Stimulated activated CD4-positive, alpha-beta T cell treated with anti-CD3 and anti-CD28 coated beads, TNF-alpha, amount 100 ng/mL, for 24 hours (primary cell): ENCODE measurements at regions not wholly inside any gene's neighbourhood (a gene's known extent, or its start where the extent isn't known, plus 50 kb on each side); places are given as distances from the start of the nearest gene placed in this dataset.
"Not testable (repeated sequence)": the region's sequence is repeated elsewhere in the genome, so short reads cannot be mapped to it uniquely, and the experiment has no call there.

Experiments
- DNase-seq, 3 experiments: peaks; one replicate each; pipeline ENCODE4 v3.0.0-alpha.2; 2020; ENCODE audit warnings: low read depth in 3 of 3

DNA sequence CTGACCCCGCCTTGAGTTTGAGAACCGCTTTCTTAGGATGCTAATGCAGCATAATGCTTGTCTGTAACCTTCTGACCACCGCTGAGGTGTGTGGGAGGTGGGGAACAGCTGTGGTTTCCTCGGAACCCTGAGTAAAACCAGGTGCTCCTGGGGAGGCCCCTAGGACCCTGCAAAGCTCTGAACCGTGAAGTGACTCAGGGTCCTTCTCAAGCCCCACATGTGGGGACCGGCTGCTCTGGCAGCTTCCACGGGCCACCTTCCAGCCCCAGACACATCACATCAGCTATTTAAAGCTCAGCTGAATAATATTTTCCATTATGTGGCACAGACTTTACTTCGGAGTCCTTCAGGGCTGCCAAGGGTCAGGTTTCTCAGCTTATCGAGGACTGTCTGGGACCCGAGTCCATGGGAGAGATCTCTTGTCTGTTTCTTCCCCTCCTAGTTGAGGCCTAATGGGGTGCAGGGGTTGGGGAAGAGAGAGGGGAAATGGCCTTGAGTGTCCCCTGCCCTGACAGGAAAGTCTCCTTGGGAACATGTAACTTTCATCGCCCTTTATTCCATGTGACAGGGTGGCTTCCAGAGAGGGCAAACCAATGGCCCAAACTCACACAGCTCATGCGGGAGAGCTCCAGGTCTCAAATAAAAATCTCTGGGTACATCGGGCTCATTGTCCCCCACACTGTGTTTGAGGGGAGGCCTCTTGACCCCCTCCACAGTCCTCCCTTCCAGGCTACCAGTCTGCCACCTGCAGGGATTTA, 186.1 kb upstream of the SLC24A3 start:
- no peak for DNase-seq

GRCh38 chr20:19026901-19027644, 185.4 kb upstream of the SLC24A3 start:
- no peak for DNase-seq

DNA sequence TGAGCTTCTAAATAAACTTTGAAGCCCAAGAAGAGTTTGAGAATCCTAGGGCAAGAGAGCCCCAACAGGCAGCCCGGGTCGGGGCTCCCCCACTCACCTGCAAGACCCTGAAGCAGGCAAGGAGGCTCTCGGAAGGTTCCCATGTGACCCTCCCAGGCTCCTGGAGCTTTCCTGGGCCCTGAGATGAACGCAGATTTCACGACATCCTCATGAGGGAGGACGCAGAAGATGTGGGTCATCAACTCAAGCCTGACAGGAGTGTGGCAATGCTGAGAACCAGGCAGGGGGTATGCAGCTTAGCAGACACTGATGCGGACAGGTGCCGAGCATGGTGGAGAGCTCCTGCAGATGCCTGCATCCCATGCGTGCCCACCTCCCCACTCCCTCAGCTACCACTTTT, 184.5 kb upstream of the SLC24A3 start:
- DNase-seq = no peak

DNA sequence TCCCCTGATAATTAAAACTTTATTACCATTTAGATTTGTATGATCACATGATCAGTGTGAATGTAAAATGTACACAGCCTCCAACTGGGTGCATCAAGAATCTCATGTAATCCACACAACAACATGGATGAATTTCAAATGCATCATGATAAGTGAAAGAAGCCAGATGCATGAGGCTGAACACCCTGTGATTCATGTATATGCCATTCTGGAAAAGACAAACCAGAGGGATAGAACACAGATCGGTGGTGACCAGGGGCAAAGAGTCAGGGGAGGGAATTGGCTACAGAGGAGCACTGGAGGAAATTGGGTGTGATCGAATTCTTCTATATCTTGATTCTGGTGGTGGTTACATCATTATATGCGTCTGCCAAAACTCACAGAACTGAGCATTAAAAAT, 170.7 kb upstream of the SLC24A3 start:
- DNase-seq = no peak

- no peak for DNase-seq
Measured at GRCh38 chr20:19045371-19045770, 167.1 kb upstream of the SLC24A3 start.

DNA sequence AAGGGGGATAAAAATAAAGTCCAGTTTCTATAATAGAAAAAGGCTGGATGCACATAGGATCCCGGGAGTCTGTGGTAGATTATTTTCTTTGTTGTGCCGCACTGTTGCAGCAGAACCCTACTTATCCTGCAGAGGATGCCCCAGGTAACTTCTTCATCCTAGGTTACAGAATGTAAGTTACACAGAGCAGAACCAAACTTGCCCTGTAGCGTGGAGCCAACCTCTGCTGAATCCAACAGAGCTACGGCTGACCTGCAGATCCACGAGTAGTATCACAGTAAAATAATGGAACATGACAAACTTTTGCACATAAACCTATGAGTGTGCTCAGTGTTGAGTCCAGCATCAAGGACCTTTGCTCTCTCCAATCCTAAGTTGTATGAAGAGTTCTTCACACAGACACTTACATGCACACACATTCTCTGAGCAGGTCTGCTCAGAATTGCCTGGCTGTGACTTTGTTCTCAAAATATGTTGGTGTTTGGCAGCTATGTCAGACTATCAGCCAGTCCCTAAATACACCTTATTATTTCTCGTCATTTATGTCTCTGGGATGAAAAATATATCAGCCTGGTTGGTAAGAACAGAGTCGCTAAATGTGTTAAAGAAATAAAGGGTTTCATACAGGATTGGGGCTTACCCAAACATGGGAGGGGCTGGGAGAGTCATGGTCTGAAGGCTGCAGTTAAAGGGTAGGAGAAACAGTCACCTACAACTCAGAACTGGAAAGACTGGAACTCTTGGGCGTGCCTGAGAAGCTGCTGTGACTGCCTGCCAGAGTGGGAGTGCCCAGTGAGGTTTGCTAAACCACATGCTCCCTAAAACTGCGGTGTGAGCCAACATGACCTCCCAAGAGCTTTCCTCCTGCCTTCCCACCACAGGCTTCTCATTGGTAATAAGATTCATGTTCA, 165.1 kb upstream of the SLC24A3 start:
- no peak for DNase-seq

GRCh38 chr20:19047951-19048296, 164.5 kb upstream of the SLC24A3 start:
- DNase-seq = no peak

GRCh38 chr20:19048995-19049501, 163.4 kb upstream of the SLC24A3 start:
- no peak for DNase-seq

GRCh38 chr20:19049514-19049913, 162.9 kb upstream of the SLC24A3 start:
- no peak for DNase-seq

- peak in 1 of 3 experiments; percentile 3 for DNase-seq
Measured at GRCh38 chr20:19056909-19057308, 155.5 kb upstream of the SLC24A3 start.

DNA sequence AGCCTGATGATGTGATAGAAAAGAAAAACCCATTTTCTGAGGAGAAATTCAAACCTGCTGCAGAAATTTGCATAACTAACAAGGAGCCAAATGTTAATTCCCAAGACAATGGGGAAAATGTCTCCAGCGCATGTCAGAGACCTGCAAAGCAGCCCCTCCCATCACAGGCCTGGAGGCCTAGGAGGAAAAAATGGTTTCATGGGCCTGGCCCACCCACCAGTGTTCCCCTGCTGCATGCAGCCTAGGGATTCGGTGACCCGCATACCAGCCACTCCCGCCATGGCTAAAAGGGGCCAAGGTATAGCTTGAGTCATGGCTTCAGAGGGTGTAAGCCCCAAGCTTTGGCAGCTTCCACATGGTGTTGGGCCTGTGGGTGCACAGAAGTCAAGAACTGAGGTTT, 147.7 kb upstream of the SLC24A3 start:
- not testable (repeated sequence) for DNase-seq

DNA sequence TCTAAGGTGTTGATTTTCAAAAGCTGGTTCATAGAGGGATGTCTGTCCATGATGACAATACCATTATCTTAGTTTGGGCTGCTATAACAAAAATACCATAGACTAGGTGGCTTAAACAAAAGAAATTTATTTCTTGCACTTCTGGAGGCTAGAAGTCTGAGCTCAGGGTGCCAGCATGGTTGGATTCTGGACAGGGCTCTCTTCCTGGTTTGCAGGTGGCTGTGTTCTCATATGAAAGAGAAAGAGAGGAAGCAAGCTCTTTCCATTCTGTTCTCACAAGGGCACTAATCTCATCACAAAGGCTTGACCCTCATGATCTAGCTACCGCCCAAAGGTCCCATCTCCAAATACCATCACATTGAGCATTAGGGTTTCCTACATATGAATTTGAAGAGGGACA, 144.5 kb upstream of the SLC24A3 start:
- DNase-seq = no peak

GRCh38 chr20:19070026-19070425, 142.4 kb upstream of the SLC24A3 start:
- DNase-seq = no peak

GRCh38 chr20:19070681-19071445, 141.6 kb upstream of the SLC24A3 start:
- no peak for DNase-seq

GRCh38 chr20:19071446-19071725, 141.1 kb upstream of the SLC24A3 start:
- no peak for DNase-seq

DNA sequence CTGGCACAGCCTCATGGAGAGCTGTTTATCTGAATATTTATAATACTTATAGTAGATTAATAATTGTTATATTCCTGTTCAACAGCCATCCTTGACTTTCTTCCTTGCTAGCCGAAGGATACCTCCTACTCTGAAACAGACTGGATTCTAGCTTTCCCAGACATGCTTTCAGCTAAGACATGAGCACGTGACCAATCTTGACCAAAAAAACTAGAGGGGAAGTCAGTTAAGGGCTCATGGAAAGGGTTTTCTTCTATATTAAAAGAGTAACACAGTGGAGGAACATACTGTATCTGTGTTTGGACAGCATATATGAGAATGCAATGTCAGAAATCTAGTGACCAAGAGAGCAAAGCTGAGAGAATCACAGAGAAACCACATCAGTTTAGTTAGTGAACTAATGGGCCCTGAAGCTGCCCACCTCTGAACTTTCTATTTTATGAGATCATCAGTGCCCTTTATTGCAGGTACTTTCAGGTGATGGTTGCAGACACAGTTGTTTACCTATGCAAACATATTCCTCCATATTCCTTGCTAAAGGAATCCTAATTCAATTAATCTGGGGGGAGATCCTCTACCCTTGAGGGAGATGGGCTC, 140.4 kb upstream of the SLC24A3 start:
- no peak for DNase-seq

GRCh38 chr20:19072988-19073387, 139.5 kb upstream of the SLC24A3 start:
- DNase-seq = no peak

DNA sequence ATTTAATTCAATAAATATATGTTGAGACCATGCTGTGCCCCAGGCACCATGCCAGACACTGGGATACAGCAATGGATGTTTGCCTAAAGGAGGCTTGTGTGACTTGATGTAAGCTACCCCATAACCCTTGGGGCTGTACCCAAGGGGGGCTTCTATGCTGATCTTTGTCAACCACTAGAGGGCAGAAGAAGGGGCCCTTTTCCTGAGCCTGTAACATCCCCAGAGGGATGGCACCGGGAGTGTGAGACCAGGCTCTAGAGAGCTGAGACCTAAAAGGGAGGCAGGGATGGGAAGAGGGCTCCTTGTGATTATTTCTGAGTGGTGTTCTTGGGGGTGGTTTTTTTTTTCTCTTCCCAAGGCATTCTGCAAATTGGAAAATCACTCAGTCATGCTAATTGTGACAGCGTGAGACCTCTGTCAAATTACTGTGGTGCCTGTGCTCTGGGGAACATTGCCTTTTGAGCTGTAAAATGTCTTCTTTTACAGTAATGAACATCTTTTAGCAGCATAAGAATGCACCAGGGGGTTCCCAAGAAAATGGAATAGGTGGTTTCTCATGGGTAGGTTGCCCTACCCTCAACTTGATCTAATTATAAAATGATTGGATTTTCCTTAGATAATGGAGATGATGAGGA, 138.7 kb upstream of the SLC24A3 start:
- no peak for DNase-seq

DNA sequence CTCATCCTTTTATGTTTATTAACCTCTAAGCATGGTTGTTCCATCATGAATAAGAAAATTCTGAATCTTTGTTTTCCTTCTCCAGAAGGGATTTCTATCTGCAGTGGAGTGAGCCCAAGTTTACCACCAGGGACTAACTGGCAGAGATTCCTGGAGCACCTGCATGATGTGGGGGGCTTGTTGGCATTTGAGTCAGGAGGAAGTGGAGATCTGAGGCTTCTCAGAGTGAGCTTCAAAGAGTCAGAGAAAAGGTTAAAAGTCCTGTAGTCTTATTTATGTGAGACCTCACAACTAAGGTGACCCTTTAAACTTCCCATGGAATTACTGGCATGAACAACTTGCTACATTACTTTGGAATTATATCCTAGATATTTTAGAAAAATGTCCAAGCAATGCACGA, 138.1 kb upstream of the SLC24A3 start:
- DNase-seq = no peak

- no peak for DNase-seq
Measured at GRCh38 chr20:19074828-19075516, 137.5 kb upstream of the SLC24A3 start.
